ENCODE measurements at regions not wholly inside any gene's neighbourhood (a gene's known extent, or its start where the extent isn't known, plus 50 kb on each side); places are given as distances from the start of the nearest gene placed in this dataset.

DNA sequence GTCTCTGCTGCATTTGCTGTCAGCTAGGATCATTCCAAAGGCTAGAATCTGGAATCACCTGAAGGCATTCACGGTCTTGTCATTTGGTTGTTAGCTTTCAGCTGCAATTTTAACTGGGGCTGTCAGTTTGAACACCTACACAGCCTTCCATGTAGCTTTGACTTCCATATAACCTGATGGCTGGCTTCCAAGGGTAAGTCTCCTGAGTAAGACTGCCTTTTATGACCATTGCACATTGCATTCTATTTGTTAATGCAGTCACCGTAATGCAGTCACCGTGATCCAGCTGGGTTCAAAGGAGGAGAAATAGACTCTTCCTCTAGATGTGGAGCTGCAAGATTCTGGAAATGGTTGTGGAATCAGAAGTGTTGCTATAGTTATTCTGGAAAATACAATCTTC lies 1284.2 kb downstream of the ADGRL3 start:
- TF ChIP-seq, protein P1, sequence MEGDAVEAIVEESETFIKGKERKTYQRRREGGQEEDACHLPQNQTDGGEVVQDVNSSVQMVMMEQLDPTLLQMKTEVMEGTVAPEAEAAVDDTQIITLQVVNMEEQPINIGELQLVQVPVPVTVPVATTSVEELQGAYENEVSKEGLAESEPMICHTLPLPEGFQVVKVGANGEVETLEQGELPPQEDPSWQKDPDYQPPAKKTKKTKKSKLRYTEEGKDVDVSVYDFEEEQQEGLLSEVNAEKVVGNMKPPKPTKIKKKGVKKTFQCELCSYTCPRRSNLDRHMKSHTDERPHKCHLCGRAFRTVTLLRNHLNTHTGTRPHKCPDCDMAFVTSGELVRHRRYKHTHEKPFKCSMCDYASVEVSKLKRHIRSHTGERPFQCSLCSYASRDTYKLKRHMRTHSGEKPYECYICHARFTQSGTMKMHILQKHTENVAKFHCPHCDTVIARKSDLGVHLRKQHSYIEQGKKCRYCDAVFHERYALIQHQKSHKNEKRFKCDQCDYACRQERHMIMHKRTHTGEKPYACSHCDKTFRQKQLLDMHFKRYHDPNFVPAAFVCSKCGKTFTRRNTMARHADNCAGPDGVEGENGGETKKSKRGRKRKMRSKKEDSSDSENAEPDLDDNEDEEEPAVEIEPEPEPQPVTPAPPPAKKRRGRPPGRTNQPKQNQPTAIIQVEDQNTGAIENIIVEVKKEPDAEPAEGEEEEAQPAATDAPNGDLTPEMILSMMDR (IDR thresholded peaks at IDR 0.05) = no peak
- TF ChIP-seq POLR2A (IDR thresholded peaks at IDR 0.05) = no peak

Data from esophagus squamous epithelium (tissue), 4 donors.